SK-N-MC (cell line): ENCODE measurements at regions not wholly inside any gene's neighbourhood (a gene's known extent, or its start where the extent isn't known, plus 50 kb on each side); places are given as distances from the start of the nearest gene placed in this dataset.

Experiments used
- EZH2 ChIP-seq: fragments of 200-600 bp; sonication (generic); IDR thresholded peaks from one replicate; pipeline ENCODE4 v1.6.1; 2017; ENCODE audit warnings: antibody characterized with exemption
- POLR2AphosphoS5 ChIP-seq: IDR thresholded peaks from 2 replicates; pipeline ENCODE4 v1.6.1; 2012; ENCODE audit warnings: mild to moderate bottlenecking, low read depth, low read length, borderline replicate concordance

DNA sequence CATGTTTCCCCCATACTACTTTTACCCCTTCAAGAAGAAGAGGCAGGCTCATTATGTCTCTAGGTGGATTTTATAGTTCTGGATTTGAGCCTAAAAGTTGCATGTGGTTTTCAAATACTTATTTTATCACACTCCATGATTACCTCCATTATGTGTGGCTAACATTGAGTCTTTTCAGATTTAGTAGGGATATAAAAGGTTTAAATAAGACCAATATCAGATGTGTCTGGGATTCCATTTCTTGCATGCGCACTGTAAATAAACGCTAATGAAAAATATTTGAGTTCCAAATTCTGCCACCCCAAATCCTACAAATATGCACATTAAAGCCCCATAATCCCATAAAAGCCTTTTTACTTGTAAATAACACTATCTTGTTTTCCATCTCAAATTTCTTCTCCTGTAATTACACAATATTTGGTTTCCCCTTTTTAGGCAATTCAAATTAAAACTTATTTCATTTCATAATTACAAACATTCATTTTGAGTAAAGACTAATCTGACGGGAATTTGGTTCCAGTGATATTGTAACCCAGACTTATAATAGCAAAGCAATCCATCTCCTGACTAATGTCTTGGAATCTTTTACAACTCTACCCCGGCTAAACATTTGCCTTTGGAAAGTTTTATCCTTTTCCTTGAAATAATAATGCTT lies 600.0 kb downstream of the SLC4A3 start:
- TF ChIP-seq POLR2AphosphoS5 (no peak), EZH2 (no peak)
